ENCODE measurements at regions not wholly inside any gene's neighbourhood (a gene's known extent, or its start where the extent isn't known, plus 50 kb on each side); places are given as distances from the start of the nearest gene placed in this dataset.

GRCh38 chr18:79598633-79599175, 80.9 kb upstream of the CTDP1 start:
- Histone ChIP-seq H3K4me3 (replicated peaks; ENCODE audit: low read depth, low read length) (no peak overlapping the region), H3K27me3 (replicated peaks; ENCODE audit: control insufficient read depth, insufficient read depth, low read length) (no peaks in the 10 kb centered on the region; the same call in 1 of the 2 replicates), H3K36me3 (ENCODE audit: control insufficient read depth, insufficient read depth, low read length) (no peaks in the 10 kb centered on the region)
- no peak for TF ChIP-seq CTCF (IDR thresholded peaks at IDR 0.05; ENCODE audit: insufficient read depth, low read length, poor library complexity, severe bottlenecking)
- DNase-seq (ENCODE audit: extremely low read depth, insufficient read length) = no peak

GRCh38 chr18:79599441-79599931, 80.1 kb upstream of the CTDP1 start:
- Histone ChIP-seq H3K27me3 (replicated peaks; ENCODE audit: control insufficient read depth, insufficient read depth, low read length) (no peaks in the 10 kb centered on the region; the same call in 1 of the 2 replicates), H3K36me3 (ENCODE audit: control insufficient read depth, insufficient read depth, low read length) (no peaks in the 10 kb centered on the region), H3K4me3 (replicated peaks; ENCODE audit: low read depth, low read length) (no peak overlapping the region)
- TF ChIP-seq CTCF (IDR thresholded peaks at IDR 0.05; ENCODE audit: insufficient read depth, low read length, poor library complexity, severe bottlenecking) = no peak
- no peak for DNase-seq (ENCODE audit: extremely low read depth, insufficient read length)

- H3K4me3 ChIP-seq (replicated peaks; ENCODE audit: low read depth, low read length) = no peak overlapping the region
- no peak for TF ChIP-seq CTCF (IDR thresholded peaks at IDR 0.05; ENCODE audit: insufficient read depth, low read length, poor library complexity, severe bottlenecking)
Observed at GRCh38 chr18:79600141-79600540, 79.5 kb upstream of the CTDP1 start.

GRCh38 chr18:79600596-79600995, 79.0 kb upstream of the CTDP1 start:
- H3K36me3 ChIP-seq (ENCODE audit: control insufficient read depth, insufficient read depth, low read length) = no peaks in the 10 kb centered on the region
- no peak for DNase-seq (ENCODE audit: extremely low read depth, insufficient read length)
- H3K27me3 ChIP-seq (replicated peaks; ENCODE audit: control insufficient read depth, insufficient read depth, low read length) = no peaks in the 10 kb centered on the region; the same call in 1 of the 2 replicates
- no peak overlapping the region for H3K4me3 ChIP-seq (replicated peaks; ENCODE audit: low read depth, low read length)
- no peak for TF ChIP-seq CTCF (IDR thresholded peaks at IDR 0.05; ENCODE audit: insufficient read depth, low read length, poor library complexity, severe bottlenecking)

More at GRCh38 chr18:79600141-79600540, 79.5 kb upstream of the CTDP1 start:
- DNase-seq (ENCODE audit: extremely low read depth, insufficient read length) = no peak
- Histone ChIP-seq H3K36me3 (ENCODE audit: control insufficient read depth, insufficient read depth, low read length) (no peaks in the 10 kb centered on the region), H3K27me3 (replicated peaks; ENCODE audit: control insufficient read depth, insufficient read depth, low read length) (no peaks in the 10 kb centered on the region; the same call in 1 of the 2 replicates)

GRCh38 chr18:79601234-79601633, 78.4 kb upstream of the CTDP1 start:
- Histone ChIP-seq H3K27me3 (replicated peaks; ENCODE audit: control insufficient read depth, insufficient read depth, low read length) (no peaks in the 10 kb centered on the region; the same call in 1 of the 2 replicates), H3K4me3 (replicated peaks; ENCODE audit: low read depth, low read length) (no peak overlapping the region), H3K36me3 (ENCODE audit: control insufficient read depth, insufficient read depth, low read length) (no peaks in the 10 kb centered on the region)
- TF ChIP-seq CTCF (IDR thresholded peaks at IDR 0.05; ENCODE audit: insufficient read depth, low read length, poor library complexity, severe bottlenecking) = no peak
- DNase-seq (ENCODE audit: extremely low read depth, insufficient read length) = no peak
